ENCODE measurements at regions not wholly inside any gene's neighbourhood (a gene's known extent, or its start where the extent isn't known, plus 50 kb on each side); places are given as distances from the start of the nearest gene placed in this dataset.
"Not testable (repeated sequence)": the region's sequence is repeated elsewhere in the genome, so short reads cannot be mapped to it uniquely, and the experiment has no call there.

DNA sequence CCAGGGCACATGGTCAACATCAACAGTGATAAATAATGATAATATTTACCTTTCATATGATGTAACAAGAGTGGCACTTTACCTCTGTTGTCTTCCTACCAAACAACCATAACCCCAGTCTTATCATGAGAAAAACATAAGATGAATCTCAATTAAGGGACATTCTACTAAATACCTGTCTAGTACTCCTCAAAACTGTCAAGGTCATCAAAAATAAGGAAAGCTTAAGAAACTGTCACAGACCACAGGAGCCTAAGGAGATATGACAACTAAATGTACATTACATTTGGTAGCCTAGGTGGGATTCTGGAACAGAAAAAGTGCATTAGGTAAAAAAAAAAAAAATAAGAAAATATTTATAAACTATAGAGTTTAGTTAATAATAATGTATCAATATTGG, 118.1 kb downstream of the CCDC34 start:
- DNase-seq (ENCODE audit: low read depth in 2 of 3, low spot score in 1 of 3), result no peak

DNA sequence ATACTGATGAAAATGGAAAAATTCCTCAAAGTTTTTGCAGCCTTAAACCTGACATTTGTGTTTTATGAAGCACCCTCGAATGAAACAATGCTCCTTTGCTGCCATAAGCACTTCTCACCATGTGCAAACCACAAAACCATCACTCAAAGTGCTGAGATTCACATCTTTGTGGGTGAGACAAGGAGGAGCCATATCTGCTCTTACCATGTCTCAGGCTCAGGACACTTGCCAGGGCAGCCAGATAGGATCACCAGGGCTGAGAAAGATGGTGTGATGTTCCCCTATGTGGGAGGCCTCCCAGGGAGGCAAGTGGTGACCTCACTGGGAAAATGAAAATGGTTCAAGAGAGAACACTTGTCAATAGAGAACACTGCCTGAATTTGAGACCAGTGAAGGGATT, 120.4 kb downstream of the CCDC34 start:
- DNase-seq (ENCODE audit: low read depth in 2 of 3, low spot score in 1 of 3), result no peak

DNA sequence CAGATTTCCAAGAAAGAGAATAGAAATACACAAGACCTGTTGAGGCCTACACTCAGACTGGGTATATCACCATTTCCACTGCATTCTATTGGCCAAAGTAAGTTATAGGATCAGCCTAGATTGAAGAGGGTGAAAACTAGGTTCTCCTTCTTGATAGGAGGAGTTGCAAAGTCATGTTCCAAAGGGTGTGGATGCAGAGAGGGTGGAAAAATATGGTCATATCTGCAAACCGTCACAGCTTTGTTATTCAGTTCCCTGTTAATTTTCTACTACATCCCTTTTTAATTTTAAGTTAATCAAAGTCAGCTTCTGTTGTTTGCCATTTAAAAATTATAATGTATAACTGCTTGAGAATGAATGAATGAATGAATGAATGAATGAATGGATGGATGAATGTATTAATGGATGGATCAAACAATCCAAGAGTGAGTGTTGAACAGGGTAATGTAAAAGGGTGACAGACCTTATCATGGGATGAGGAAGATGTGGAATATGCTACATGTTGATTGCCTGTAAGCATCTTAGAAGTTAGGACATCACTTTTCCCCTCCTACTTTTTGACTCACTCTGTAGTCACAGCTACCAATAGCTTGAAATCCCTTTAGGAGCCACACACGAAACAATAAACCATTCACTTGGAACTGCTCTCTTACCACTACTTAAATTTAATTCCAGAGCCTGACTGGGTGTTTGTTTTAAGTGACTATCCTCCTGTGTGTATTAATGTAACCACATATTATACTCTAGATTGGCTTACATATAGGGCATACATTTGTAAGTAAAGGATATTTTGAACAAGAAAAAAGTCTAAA, 121.5 kb downstream of the CCDC34 start:
- DNase-seq (ENCODE audit: low read depth in 2 of 3, low spot score in 1 of 3), result no peak

- no peak for DNase-seq (ENCODE audit: low read depth in 2 of 3, low spot score in 1 of 3)
Observed at GRCh38 chr11:27239305-27239942, 123.6 kb downstream of the CCDC34 start.

GRCh38 chr11:27238811-27239210, 124.2 kb downstream of the CCDC34 start:
- no peak for DNase-seq (ENCODE audit: low read depth in 2 of 3, low spot score in 1 of 3)

DNA sequence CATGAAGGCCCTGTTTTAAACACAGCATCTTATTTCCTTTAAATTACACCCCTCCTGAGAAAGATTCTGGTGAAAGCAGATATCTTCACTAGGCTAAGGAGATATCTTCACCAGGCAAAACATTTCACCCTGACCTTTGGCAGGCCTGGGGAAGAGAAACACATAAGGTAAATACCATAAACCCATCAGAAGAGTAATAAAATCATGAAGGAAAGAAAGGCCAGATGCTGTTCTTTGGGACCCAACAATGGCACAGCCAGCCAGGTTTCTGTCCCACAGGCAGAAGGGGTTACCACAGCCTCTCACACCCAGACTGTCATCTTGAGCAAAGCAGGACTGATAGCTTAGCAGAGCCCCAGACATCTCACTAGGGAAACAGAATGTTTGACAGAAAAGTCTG, 125.4 kb downstream of the CCDC34 start:
- no peak for DNase-seq (ENCODE audit: low read depth in 2 of 3, low spot score in 1 of 3)

- no peak for DNase-seq (ENCODE audit: low read depth in 2 of 3, low spot score in 1 of 3)
Observed at GRCh38 chr11:27234961-27235360, 128.1 kb downstream of the CCDC34 start.

DNA sequence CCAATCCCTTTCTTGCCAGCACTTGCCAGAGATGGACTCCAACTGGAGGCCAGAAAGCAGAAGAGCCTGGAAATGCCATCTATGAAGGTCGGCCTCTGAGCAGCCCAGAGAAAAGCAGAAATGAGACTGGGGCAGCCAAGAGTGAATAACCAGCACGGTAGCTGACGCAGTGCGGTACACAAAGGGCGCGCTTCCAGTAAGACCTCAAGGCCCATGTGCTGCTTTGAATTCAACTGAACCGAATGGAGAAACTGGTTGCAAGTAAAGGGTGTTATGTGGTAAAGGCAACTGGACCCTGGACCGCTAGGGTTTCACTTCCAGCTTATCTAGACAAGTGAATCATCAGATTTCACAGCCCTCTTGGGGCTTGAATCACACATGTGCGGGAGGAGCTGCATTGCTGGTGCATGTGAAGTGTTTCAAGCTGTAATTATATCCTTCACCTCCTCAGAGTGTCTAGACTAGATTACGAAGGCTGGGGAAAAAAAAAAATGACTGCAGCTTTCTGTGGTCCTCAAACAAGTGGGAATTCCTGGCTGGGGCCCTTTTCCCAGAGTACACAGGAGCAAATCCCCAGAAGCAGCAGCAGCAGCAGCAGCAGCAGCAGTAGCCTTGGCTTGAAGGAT, 128.9 kb downstream of the CCDC34 start:
- DNase-seq (ENCODE audit: low read depth in 2 of 3, low spot score in 1 of 3), result no peak

- DNase-seq (ENCODE audit: low read depth in 2 of 3, low spot score in 1 of 3), result no peak
Observed at GRCh38 chr11:27233654-27234042, 129.4 kb downstream of the CCDC34 start.

DNA sequence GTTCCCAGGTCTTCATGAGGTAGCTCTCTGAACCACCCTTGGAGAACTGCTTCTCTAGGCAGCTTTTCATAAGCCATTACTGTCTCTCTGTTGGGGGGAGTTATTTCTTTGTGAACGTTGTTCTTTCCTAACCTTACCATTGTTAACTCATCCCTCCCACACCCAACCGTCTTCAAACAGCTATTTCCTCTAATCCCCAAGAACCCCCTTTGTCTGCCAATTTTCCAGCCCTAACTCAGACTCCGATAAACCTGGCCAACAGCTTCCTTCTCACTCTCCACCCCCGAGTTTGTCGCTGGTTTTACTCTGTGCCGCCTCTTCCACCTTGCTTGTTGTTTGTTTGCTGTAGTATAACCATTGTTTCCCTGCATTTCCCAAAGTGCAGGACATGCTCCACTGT, 131.5 kb downstream of the CCDC34 start:
- DNase-seq (ENCODE audit: low read depth in 2 of 3, low spot score in 1 of 3), result no peak

DNA sequence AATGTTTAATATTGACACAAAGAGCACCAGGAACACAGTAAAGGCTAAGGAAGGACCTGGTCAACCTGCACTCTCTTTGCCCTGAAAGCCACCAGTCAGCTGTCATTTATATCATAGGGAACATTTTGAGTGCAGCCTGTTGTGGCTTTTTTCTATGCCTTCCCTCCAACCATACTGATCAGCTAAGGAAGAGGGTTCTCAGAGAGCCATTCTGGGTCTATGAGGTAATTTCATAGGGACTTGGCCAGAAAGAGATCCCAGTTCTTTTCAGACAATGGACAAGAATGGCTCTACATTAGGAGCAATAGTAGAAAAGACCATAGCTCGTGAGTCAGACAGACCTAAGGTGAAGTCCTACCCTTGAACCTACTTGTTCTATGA, 132.8 kb downstream of the CCDC34 start:
- no peak for DNase-seq (ENCODE audit: low read depth in 2 of 3, low spot score in 1 of 3)

- no peak for DNase-seq (ENCODE audit: low read depth in 2 of 3, low spot score in 1 of 3)
Observed at GRCh38 chr11:27229511-27230191, 133.4 kb downstream of the CCDC34 start.

- DNase-seq (ENCODE audit: low read depth in 2 of 3, low spot score in 1 of 3), result no peak
Observed at GRCh38 chr11:27228906-27229290, 134.1 kb downstream of the CCDC34 start.

GRCh38 chr11:27228232-27228905, 134.6 kb downstream of the CCDC34 start:
- DNase-seq (ENCODE audit: low read depth in 2 of 3, low spot score in 1 of 3), result no peak

DNA sequence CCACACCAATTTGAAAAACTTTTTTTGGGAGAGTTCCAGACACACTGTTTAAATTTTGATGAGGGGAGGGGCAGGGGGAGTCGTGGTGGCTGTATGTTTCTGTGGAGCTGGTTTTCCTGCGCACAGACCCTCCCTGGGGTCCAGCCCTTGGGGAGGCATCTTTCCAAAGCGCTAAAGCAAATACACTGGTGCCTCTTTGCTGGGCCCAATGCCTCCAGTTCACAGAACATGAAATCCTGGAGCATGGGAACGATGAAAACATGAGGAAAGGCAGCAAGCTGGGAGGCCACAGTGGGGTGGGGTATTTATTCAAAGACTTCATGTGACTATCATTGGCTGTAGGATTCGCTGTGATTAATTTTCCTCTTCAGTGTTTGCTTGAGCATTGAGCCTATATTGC, 135.3 kb downstream of the CCDC34 start:
- no peak for DNase-seq (ENCODE audit: low read depth in 2 of 3, low spot score in 1 of 3)

- not testable (repeated sequence) for DNase-seq (ENCODE audit: low read depth in 2 of 3, low spot score in 1 of 3)
Observed at GRCh38 chr11:27219487-27220039, 143.5 kb downstream of the CCDC34 start.

DNA sequence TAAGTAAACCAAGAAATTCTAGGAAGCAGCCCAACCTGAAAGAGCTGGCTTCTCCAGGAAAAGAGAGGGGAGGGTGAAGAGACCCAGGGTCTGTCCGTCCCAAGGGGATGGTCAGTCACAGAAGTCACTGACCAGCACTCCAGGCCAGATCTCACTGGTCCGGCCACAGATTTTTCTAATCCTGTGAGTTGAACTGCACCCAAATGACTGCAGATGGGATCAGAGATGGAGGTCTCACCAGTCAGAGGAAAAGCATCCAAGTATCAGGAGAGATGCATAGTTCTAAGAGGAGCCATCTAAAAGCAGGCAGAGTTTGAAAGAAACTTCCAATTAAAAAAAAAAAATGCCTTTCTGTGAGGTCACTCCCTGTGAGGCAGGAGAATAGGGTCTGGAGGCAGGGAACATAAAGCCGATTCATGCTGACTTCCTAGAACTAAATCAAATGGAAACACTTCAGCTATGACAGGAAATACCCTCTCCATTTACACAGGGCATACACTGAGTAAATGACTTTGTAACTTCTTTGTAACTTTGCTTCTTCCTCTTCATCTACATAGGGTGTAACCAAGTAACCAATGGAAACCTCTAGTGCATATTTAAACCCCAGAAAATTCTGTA, 144.5 kb downstream of the CCDC34 start:
- no peak for DNase-seq (ENCODE audit: low read depth in 2 of 3, low spot score in 1 of 3)

DNA sequence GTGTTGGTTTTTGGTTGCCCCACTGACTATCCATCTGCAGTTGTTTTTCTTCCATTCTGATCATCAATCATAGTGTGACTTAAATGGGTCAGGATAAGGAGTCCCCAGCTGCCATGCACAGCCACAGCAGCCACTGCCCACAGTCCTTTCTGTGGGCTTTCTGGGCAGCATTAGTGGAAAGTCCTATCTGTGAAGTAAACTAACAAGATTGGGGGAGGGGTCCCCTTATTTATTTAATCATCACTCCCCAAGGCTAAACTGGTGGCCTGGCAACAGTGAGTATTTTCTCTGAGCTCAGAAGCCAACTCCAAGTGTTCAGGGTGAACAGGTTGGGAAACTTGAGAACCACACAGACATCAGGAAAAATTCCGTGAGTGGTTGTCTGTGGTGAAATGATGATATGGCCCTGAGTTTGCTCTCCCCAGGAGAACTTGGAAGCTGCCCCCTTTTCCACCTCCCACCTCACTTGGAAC, 145.0 kb downstream of the CCDC34 start:
- DNase-seq (ENCODE audit: low read depth in 2 of 3, low spot score in 1 of 3), result no peak

- no peak for DNase-seq (ENCODE audit: low read depth in 2 of 3, low spot score in 1 of 3)
Observed at GRCh38 chr11:27217496-27217895, 145.5 kb downstream of the CCDC34 start.
